CD4-positive, CD25-positive, alpha-beta regulatory T cell (primary cell): ENCODE measurements at regions not wholly inside any gene's neighbourhood (a gene's known extent, or its start where the extent isn't known, plus 50 kb on each side); places are given as distances from the start of the nearest gene placed in this dataset.

Experiments used
- ATAC-seq, 2 donors: fragments of 150-1000 bp; cut with Tn5 transposase; one replicate each; pipeline ENCODE4 v1.10.0; 2021; ENCODE audit warnings: low read depth in 2 of 2, moderate number of reproducible peaks in 2 of 2, moderate library complexity in 1 of 2
- DNase-seq, 3 donors: peaks; one replicate each; pipeline versions ENCODE4 v3.0.0 to v3.0.0-alpha.2; 2012 to 2022; ENCODE audit warnings: mixed read lengths in 1 of 3
- H3K27ac ChIP-seq: one replicate; pipeline ENCODE4 v1.7.0; 2013; ENCODE audit warnings: mild to moderate bottlenecking, low read length; ENCODE audit not compliant: insufficient read depth, poor library complexity, severe bottlenecking
- H3K27me3 ChIP-seq: one replicate; pipeline ENCODE4 v1.7.0; 2013; ENCODE audit warnings: low read length; ENCODE audit not compliant: control insufficient read depth, insufficient read depth
- H3K36me3 ChIP-seq: one replicate; pipeline ENCODE4 v1.7.0; 2013; ENCODE audit warnings: mild to moderate bottlenecking, low read length, moderate library complexity; ENCODE audit not compliant: control insufficient read depth, insufficient read depth
- H3K4me1 ChIP-seq: 2 replicates; pipeline ENCODE4 v1.7.0; 2013; ENCODE audit warnings: mild to moderate bottlenecking, low read length; ENCODE audit not compliant: insufficient read depth, control insufficient read depth, poor library complexity, severe bottlenecking
- H3K4me3 ChIP-seq: one replicate; pipeline ENCODE4 v1.7.0; 2013; ENCODE audit warnings: low read depth, mild to moderate bottlenecking, low read length, moderate library complexity
- H3K9me3 ChIP-seq, 2 experiments: 1 replicate in 1 of 2; 2 replicates in 1 of 2; pipeline ENCODE4 v1.7.0; 2013; ENCODE audit warnings: low read length in 2 of 2, mild to moderate bottlenecking in 1 of 2, moderate library complexity in 1 of 2; ENCODE audit not compliant: control insufficient read depth in 2 of 2
- H3K27ac Mint-ChIP-seq, 3 donors: one replicate each; pipeline ENCODE4 v1.8.0; 2020 to 2022; ENCODE audit warnings: mild to moderate bottlenecking in 3 of 3, mixed read lengths in 3 of 3, moderate library complexity in 2 of 3
- H3K27me3 Mint-ChIP-seq: one replicate; pipeline ENCODE4 v1.8.0; 2022; ENCODE audit warnings: mild to moderate bottlenecking, mixed read lengths
- H3K36me3 Mint-ChIP-seq: one replicate; pipeline ENCODE4 v1.8.0; 2020; ENCODE audit warnings: mixed read lengths
- H3K4me1 Mint-ChIP-seq, 4 donors: one replicate each; pipeline ENCODE4 v1.8.0; 2020 to 2022; ENCODE audit warnings: mixed read lengths in 4 of 4, mild to moderate bottlenecking in 1 of 4
- H3K4me3 Mint-ChIP-seq, 4 donors: one replicate each; pipeline ENCODE4 v1.8.0; 2020 to 2022; ENCODE audit warnings: mild to moderate bottlenecking in 4 of 4, mixed read lengths in 4 of 4, moderate library complexity in 3 of 4
- H3K9me3 Mint-ChIP-seq, 7 donors: one replicate each; pipeline ENCODE4 v1.8.0; 2020 to 2022; ENCODE audit warnings: mixed read lengths in 7 of 7, mild to moderate bottlenecking in 3 of 7, moderate library complexity in 2 of 7

DNA sequence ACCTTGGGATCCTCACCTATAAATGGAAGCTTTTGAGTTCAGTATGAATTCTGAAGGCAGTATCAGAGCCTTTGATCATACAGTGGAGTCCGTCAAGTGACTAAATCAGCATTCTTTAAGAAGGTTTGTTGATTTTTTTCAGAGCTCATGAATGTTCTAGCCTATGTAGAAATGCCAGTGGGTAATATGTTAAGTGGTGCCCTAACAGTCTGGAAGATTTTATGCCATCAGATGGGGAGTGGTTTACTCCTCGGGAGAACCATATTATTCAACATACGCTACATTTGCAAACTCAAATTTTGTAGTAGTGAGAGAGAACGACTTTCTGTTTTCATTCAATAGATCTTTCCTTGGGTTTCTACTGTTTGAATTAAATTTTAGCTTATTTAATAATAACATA, 225.0 kb upstream of the ACVR2A start:
- H3K4me3 Mint-ChIP-seq, result no peak overlapping the region
- H3K27me3 Mint-ChIP-seq, result no peaks in the 10 kb centered on the region
- no peak overlapping the region for H3K27ac ChIP-seq
- no peaks in the 10 kb centered on the region for H3K36me3 ChIP-seq
- H3K9me3 ChIP-seq, result no peaks in the 10 kb centered on the region
- no peaks in the 10 kb centered on the region for H3K27me3 ChIP-seq
- H3K4me3 ChIP-seq, result no peak overlapping the region
- DNase-seq (no peak), ATAC-seq (no peak)
- peaks cover 6 to 21% (median 12%) of the 10 kb centered on the region in 4 donors for H3K4me1 Mint-ChIP-seq
- H3K36me3 Mint-ChIP-seq, result no peaks in the 10 kb centered on the region
- H3K9me3 Mint-ChIP-seq, result no peaks in the 10 kb centered on the region
- H3K4me1 ChIP-seq, result no peaks in the 10 kb centered on the region
- no peak overlapping the region for H3K27ac Mint-ChIP-seq

DNA sequence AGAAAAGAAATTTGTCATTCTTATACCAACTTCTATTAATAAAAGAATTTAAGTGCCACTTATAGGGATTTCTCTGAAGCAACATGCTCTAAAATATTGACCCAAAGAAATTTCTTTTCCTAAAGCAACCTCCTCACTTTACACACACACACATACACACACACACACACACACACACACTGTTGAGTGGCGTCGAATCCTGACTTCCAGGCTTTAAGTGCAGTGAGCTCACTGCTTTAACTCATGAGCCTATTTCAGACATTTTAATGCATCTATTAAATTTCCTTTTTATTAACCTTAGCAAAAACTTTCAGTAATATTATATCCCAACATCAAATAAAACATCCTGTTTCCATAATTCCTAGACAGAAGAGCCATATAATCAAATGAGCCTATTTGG, 229.1 kb upstream of the ACVR2A start:
- Mint-ChIP-seq H3K36me3 (no peaks in the 10 kb centered on the region), H3K27ac (no peak overlapping the region), H3K4me3 (no peak overlapping the region), H3K9me3 (no peaks in the 10 kb centered on the region), H3K27me3 (no peaks in the 10 kb centered on the region), H3K4me1 (peaks cover 0 to under 1% (median 0%) of the 10 kb centered on the region in 4 donors)
- Histone ChIP-seq H3K9me3 (no peaks in the 10 kb centered on the region), H3K36me3 (no peaks in the 10 kb centered on the region), H3K4me1 (no peaks in the 10 kb centered on the region), H3K4me3 (no peak overlapping the region), H3K27ac (no peak overlapping the region), H3K27me3 (no peaks in the 10 kb centered on the region)
- DNase-seq (no peak), ATAC-seq (no peak)

DNA sequence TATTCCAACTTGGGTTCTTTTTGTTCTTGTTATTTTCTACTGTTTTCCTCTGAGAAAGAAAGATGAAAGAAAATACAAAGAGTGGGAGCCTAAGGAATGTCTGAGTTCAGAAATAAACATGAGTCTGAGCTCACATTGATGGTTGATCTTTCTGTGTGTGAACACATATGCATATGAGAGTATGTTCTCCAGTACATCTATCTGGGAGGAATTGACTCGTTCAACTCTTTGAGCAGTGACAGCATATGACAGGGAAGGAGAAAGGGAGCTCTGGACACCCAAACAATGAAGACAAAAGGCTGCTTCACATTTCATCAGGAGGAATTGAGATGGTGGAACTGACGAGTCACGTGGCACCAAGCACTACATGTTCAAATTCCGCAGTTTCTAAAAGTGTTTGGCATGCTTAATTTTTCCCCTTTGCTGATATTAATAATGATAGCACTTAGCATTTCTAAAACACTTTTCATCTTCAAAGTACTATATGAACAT, 229.8 kb upstream of the ACVR2A start:
- no peaks in the 10 kb centered on the region for H3K4me1 ChIP-seq
- DNase-seq (no peak), ATAC-seq (no peak)
- no peaks in the 10 kb centered on the region for H3K36me3 ChIP-seq
- Mint-ChIP-seq H3K27ac (no peak overlapping the region), H3K4me3 (no peak overlapping the region), H3K36me3 (no peaks in the 10 kb centered on the region), H3K9me3 (no peaks in the 10 kb centered on the region), H3K4me1 (no peaks in the 10 kb centered on the region), H3K27me3 (no peaks in the 10 kb centered on the region)
- no peak overlapping the region for H3K4me3 ChIP-seq
- H3K27ac ChIP-seq, result no peak overlapping the region
- no peaks in the 10 kb centered on the region for H3K9me3 ChIP-seq
- no peaks in the 10 kb centered on the region for H3K27me3 ChIP-seq

DNA sequence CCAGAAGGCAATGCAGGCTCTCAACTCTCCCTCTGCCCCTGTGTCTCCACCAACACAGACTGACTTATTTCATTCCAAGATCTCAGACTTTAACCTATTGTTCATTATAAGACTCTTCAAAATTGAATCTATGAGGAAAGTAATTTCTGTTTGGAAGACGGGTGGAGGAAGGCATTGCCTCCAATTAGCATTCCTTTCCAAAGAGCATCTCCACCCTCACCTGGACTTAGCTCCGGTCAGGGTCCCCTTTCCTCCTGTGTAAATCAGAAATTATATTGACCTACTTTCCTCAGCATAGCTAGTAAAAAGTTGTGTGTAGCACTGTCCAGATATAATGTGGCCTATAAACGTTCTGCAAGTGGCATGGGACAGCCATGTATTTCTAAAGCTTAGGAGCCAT, 230.4 kb upstream of the ACVR2A start:
- no peaks in the 10 kb centered on the region for H3K4me1 ChIP-seq
- DNase-seq, result no peak
- Mint-ChIP-seq H3K4me3 (no peak overlapping the region), H3K4me1 (no peaks in the 10 kb centered on the region), H3K27me3 (no peaks in the 10 kb centered on the region), H3K9me3 (no peaks in the 10 kb centered on the region), H3K36me3 (no peaks in the 10 kb centered on the region), H3K27ac (no peak overlapping the region)
- no peak overlapping the region for H3K4me3 ChIP-seq
- no peak for ATAC-seq
- H3K9me3 ChIP-seq, result no peaks in the 10 kb centered on the region
- no peak overlapping the region for H3K27ac ChIP-seq
- no peaks in the 10 kb centered on the region for H3K27me3 ChIP-seq
- no peaks in the 10 kb centered on the region for H3K36me3 ChIP-seq

DNA sequence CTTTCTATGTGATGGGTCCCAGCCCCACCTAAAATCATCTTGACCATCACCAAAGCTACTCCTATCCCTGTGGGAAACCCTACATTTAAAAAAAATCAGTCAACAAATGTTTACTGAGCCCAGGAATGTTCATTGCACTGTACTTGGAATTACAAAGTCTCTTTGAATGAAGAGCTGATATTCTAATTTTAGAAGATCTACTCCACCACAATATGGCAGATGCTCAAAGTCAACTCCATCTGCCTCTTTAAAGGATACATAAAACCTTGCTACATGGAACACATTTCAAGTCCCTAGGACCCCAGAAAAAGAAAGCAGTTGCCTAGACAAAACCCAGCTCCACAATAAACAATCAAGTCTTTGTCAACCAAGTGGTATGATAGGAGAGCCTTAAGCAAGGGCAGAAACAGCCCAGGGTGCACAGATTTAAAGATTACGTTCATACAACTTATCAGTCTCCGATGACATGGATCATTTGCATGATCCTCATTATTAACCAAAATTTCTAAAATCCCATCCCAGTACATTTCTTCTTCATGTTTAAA, 234.3 kb upstream of the ACVR2A start:
- Histone ChIP-seq H3K9me3 (no peaks in the 10 kb centered on the region), H3K27ac (no peak overlapping the region), H3K4me1 (no peaks in the 10 kb centered on the region), H3K4me3 (no peak overlapping the region), H3K36me3 (no peaks in the 10 kb centered on the region), H3K27me3 (no peaks in the 10 kb centered on the region)
- Mint-ChIP-seq H3K9me3 (peaks cover 0 to 1% (median 0%) of the 10 kb centered on the region in 7 donors), H3K36me3 (no peaks in the 10 kb centered on the region), H3K27ac (no peak overlapping the region), H3K4me1 (no peaks in the 10 kb centered on the region), H3K27me3 (no peaks in the 10 kb centered on the region), H3K4me3 (no peak overlapping the region)
- no peak for ATAC-seq
- no peak for DNase-seq

DNA sequence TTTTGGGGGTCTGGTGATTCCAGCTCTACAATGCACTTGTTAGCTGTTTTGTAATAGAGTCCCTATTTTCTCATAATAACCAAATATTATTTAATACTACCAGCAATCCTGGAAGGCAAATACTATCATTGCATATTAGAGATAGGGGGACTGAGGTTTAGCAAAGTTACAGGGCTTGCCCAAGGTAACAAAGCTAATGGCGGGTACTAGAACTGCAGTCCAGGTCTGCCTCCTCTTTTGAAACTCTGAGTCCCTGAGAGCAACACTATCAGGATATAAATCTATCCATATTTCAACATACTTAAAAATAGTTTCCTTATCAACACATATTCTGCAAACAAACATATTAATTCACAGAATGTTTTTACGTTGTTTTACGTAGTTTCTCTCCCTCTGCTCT, 235.5 kb upstream of the ACVR2A start:
- Histone ChIP-seq H3K4me3 (no peak overlapping the region), H3K4me1 (no peaks in the 10 kb centered on the region), H3K36me3 (no peaks in the 10 kb centered on the region), H3K27ac (no peak overlapping the region), H3K27me3 (no peaks in the 10 kb centered on the region), H3K9me3 (no peaks in the 10 kb centered on the region)
- Mint-ChIP-seq H3K36me3 (no peaks in the 10 kb centered on the region), H3K4me1 (no peaks in the 10 kb centered on the region), H3K27me3 (no peaks in the 10 kb centered on the region), H3K9me3 (peaks cover 0 to 3% (median 2%) of the 10 kb centered on the region in 7 donors), H3K4me3 (no peak overlapping the region), H3K27ac (no peak overlapping the region)
- ATAC-seq (no peak), DNase-seq (no peak)

DNA sequence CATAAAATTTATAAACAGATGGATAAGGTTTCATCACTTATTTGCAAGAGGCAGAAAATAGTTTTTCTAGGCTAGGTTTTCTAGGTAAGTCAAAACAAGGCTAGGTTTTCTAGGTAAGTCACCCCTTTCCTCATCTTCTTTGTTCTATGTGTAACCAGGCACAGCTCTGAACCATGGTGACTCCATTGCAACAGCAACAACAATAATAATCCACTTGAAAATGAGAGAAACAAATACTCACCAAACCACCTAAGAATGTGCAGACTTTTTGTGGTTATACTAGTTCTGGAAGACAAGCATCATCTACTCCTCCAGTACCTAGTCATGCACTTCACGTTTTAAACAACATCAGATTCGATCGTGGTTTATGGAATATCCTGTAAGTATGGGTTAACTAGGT, 237.4 kb upstream of the ACVR2A start:
- Mint-ChIP-seq H3K4me1 (no peaks in the 10 kb centered on the region), H3K9me3 (peaks cover 0 to 4% (median 2%) of the 10 kb centered on the region in 7 donors), H3K27ac (no peak overlapping the region), H3K27me3 (no peaks in the 10 kb centered on the region), H3K36me3 (peaks cover 3% of the 10 kb centered on the region), H3K4me3 (no peak overlapping the region)
- DNase-seq, result no peak
- Histone ChIP-seq H3K27ac (no peak overlapping the region), H3K36me3 (no peaks in the 10 kb centered on the region), H3K27me3 (no peaks in the 10 kb centered on the region), H3K9me3 (no peaks in the 10 kb centered on the region), H3K4me1 (no peaks in the 10 kb centered on the region), H3K4me3 (no peak overlapping the region)
- ATAC-seq, result no peak

DNA sequence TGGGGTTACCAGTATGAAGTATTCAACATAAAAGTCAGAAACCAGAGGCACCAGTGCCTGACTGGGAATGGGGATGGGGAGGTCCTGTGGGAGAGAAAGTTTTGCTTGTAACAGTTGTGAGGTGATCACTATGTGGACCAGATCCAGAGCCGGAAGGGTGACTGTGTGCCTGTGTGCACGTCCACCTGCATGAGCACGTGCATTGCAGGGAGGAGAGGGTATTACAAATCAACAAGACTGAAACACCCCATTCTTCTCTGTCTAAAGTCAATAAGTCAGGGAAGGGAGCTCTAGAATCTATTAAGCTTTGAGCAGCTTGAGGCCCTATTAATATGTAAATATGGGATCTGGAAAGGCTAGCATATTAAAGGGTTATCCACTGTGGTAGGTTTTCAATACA, 241.0 kb upstream of the ACVR2A start:
- Histone ChIP-seq H3K9me3 (peaks cover 0 to 2% of the 10 kb centered on the region in 2 experiments), H3K36me3 (no peaks in the 10 kb centered on the region), H3K4me3 (no peak overlapping the region), H3K4me1 (no peaks in the 10 kb centered on the region), H3K27ac (no peak overlapping the region), H3K27me3 (no peaks in the 10 kb centered on the region)
- ATAC-seq (no peak), DNase-seq (no peak)
- Mint-ChIP-seq H3K36me3 (peaks cover 3% of the 10 kb centered on the region), H3K9me3 (peaks cover 0 to 4% (median 2%) of the 10 kb centered on the region in 7 donors), H3K27ac (no peak overlapping the region), H3K4me1 (no peaks in the 10 kb centered on the region), H3K4me3 (no peak overlapping the region), H3K27me3 (no peaks in the 10 kb centered on the region)
